ENCODE measurements at regions not wholly inside any gene's neighbourhood (a gene's known extent, or its start where the extent isn't known, plus 50 kb on each side); places are given as distances from the start of the nearest gene placed in this dataset.

DNA sequence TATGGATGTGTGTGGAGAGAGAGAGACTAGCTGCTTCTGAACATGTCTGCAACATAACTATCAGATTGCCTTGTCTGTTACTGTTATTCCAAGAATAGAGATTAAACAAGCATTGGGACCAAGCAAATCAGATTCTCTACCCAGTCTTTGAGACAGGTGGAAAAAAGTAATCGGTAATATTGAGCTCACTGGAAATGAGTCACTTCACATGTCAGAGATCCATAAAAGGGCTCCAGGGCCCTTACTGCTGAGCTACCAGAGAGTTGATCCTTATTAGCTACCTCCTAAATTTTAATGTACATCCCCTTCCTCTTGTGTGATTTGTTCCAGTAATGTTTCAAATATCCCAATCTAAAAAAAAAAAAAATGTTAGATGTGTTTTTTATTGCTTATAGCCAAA lies 2118.0 kb downstream of the PCDH9 start:
- no peak for TF ChIP-seq POLR2A (IDR thresholded peaks at IDR 0.05; ENCODE audit: low read depth, low read length)
- TF ChIP-seq, protein P1, sequence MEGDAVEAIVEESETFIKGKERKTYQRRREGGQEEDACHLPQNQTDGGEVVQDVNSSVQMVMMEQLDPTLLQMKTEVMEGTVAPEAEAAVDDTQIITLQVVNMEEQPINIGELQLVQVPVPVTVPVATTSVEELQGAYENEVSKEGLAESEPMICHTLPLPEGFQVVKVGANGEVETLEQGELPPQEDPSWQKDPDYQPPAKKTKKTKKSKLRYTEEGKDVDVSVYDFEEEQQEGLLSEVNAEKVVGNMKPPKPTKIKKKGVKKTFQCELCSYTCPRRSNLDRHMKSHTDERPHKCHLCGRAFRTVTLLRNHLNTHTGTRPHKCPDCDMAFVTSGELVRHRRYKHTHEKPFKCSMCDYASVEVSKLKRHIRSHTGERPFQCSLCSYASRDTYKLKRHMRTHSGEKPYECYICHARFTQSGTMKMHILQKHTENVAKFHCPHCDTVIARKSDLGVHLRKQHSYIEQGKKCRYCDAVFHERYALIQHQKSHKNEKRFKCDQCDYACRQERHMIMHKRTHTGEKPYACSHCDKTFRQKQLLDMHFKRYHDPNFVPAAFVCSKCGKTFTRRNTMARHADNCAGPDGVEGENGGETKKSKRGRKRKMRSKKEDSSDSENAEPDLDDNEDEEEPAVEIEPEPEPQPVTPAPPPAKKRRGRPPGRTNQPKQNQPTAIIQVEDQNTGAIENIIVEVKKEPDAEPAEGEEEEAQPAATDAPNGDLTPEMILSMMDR (IDR thresholded peaks at IDR 0.05; ENCODE audit: extremely low read depth in 1 of 2, insufficient read depth in 1 of 2, low read depth in 1 of 2, low read length in 2 of 2) = no peak
- TF ChIP-seq POLR2AphosphoS5 (IDR thresholded peaks at IDR 0.05; ENCODE audit: insufficient read depth, low read depth, low read length) = no peak
- TF ChIP-seq JUN (IDR thresholded peaks at IDR 0.05; ENCODE audit: borderline replicate concordance, insufficient read depth, insufficient read length, low read depth) = no peak
- TF ChIP-seq, protein P2, sequence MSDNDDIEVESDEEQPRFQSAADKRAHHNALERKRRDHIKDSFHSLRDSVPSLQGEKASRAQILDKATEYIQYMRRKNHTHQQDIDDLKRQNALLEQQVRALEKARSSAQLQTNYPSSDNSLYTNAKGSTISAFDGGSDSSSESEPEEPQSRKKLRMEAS (IDR thresholded peaks at IDR 0.05; ENCODE audit: insufficient read depth, insufficient read length) = no peak
- no peak for TF ChIP-seq MYC (IDR thresholded peaks at IDR 0.05; ENCODE audit: low read depth, low read length)

Data from endothelial cell of umbilical vein (primary cell).